ENCODE measurements at regions not wholly inside any gene's neighbourhood (a gene's known extent, or its start where the extent isn't known, plus 50 kb on each side); places are given as distances from the start of the nearest gene placed in this dataset.

- no peak overlapping the region for H3K4me2 ChIP-seq (ENCODE audit: control insufficient read depth, extremely low read depth, insufficient read depth, low read depth, low read length)
- no peaks in the 10 kb centered on the region for H3K9me3 ChIP-seq (ENCODE audit: control insufficient read depth, low read depth, low read length)
- no peaks in the 10 kb centered on the region for H3K36me3 ChIP-seq (ENCODE audit: control insufficient read depth in 2 of 2, extremely low read depth in 1 of 2, insufficient read depth in 2 of 2, low read length in 2 of 2)
- DNase-seq (ENCODE audit: low read depth, low spot score) (no peak), FAIRE-seq (no peak)
- no peaks in the 10 kb centered on the region for H3K4me1 ChIP-seq (ENCODE audit: control insufficient read depth, extremely low read depth, insufficient read depth, low read length)
- no peaks in the 10 kb centered on the region for H3K79me2 ChIP-seq (ENCODE audit: control insufficient read depth, insufficient read depth, low read length)
- H3K4me3 ChIP-seq (ENCODE audit: control insufficient read depth in 2 of 3, extremely low read depth in 1 of 3, insufficient read depth in 2 of 3, low read depth in 1 of 3, low read length in 3 of 3) = no peak overlapping the region
- H2AFZ ChIP-seq (ENCODE audit: control insufficient read depth, low read length) = no peak overlapping the region
- H4K20me1 ChIP-seq (ENCODE audit: control insufficient read depth, extremely low read depth, insufficient read depth, low read length) = no peaks in the 10 kb centered on the region
- no peaks in the 10 kb centered on the region for H3K27me3 ChIP-seq (ENCODE audit: control insufficient read depth, extremely low read depth, insufficient read depth, low read length)
- H3K9me1 ChIP-seq (ENCODE audit: control insufficient read depth, extremely low read depth, insufficient read depth, low read length) = no peaks in the 10 kb centered on the region
- TF ChIP-seq CTCF (optimal IDR thresholded peaks at IDR 0.05 in 1 of 3, IDR thresholded peaks at IDR 0.05 in 1 of 3, conservative IDR thresholded peaks at IDR 0.05 in 1 of 3; ENCODE audit: extremely low read depth in 1 of 3, insufficient read depth in 2 of 3, low read length in 3 of 3) (no peak), EZH2 (IDR thresholded peaks at IDR 0.05; ENCODE audit: low read length) (no peak)
- dilution Hi-C loops (cut with MboI; ENCODE audit: extremely low pct_ligation_motif_present, low sequenced_read_pairs) = no loop called here
- no peak overlapping the region for H3K27ac ChIP-seq (ENCODE audit: control insufficient read depth, insufficient read depth, low read length)
- H3K9ac ChIP-seq (ENCODE audit: control insufficient read depth, extremely low read depth, insufficient read depth, low read length) = no peak overlapping the region
These were observed 818.4 kb downstream of the SOCS6 start for GRCh38 chr18:71107244-71107643.

- H3K36me3 ChIP-seq (ENCODE audit: control insufficient read depth in 2 of 2, extremely low read depth in 1 of 2, insufficient read depth in 2 of 2, low read length in 2 of 2) = no peaks in the 10 kb centered on the region
- H3K27ac ChIP-seq (ENCODE audit: control insufficient read depth, insufficient read depth, low read length) = no peak overlapping the region
- H3K79me2 ChIP-seq (ENCODE audit: control insufficient read depth, insufficient read depth, low read length) = no peaks in the 10 kb centered on the region
- DNase-seq (ENCODE audit: low read depth, low spot score) (no peak), FAIRE-seq (no peak)
- H3K9me3 ChIP-seq (ENCODE audit: control insufficient read depth, low read depth, low read length) = no peaks in the 10 kb centered on the region
- dilution Hi-C loops (cut with MboI; ENCODE audit: extremely low pct_ligation_motif_present, low sequenced_read_pairs) = no loop called here
- H3K9ac ChIP-seq (ENCODE audit: control insufficient read depth, extremely low read depth, insufficient read depth, low read length) = no peak overlapping the region
- H2AFZ ChIP-seq (ENCODE audit: control insufficient read depth, low read length) = no peak overlapping the region
- no peak overlapping the region for H3K4me2 ChIP-seq (ENCODE audit: control insufficient read depth, extremely low read depth, insufficient read depth, low read depth, low read length)
- no peaks in the 10 kb centered on the region for H3K4me1 ChIP-seq (ENCODE audit: control insufficient read depth, extremely low read depth, insufficient read depth, low read length)
- TF ChIP-seq CTCF (optimal IDR thresholded peaks at IDR 0.05 in 1 of 3, IDR thresholded peaks at IDR 0.05 in 1 of 3, conservative IDR thresholded peaks at IDR 0.05 in 1 of 3; ENCODE audit: extremely low read depth in 1 of 3, insufficient read depth in 2 of 3, low read length in 3 of 3) (no peak), EZH2 (IDR thresholded peaks at IDR 0.05; ENCODE audit: low read length) (no peak)
- H3K9me1 ChIP-seq (ENCODE audit: control insufficient read depth, extremely low read depth, insufficient read depth, low read length) = no peaks in the 10 kb centered on the region
- no peak overlapping the region for H3K4me3 ChIP-seq (ENCODE audit: control insufficient read depth in 2 of 3, extremely low read depth in 1 of 3, insufficient read depth in 2 of 3, low read depth in 1 of 3, low read length in 3 of 3)
- no peaks in the 10 kb centered on the region for H4K20me1 ChIP-seq (ENCODE audit: control insufficient read depth, extremely low read depth, insufficient read depth, low read length)
- H3K27me3 ChIP-seq (ENCODE audit: control insufficient read depth, extremely low read depth, insufficient read depth, low read length) = no peaks in the 10 kb centered on the region
These were observed 817.9 kb downstream of the SOCS6 start for GRCh38 chr18:71106701-71107100.
